ENCODE measurements at regions not wholly inside any gene's neighbourhood (a gene's known extent, or its start where the extent isn't known, plus 50 kb on each side); places are given as distances from the start of the nearest gene placed in this dataset.

- Histone ChIP-seq H3K36me3 (replicated peaks; ENCODE audit: low read depth, low read length) (no peaks in the 10 kb centered on the region), H4K20me1 (ENCODE audit: insufficient read depth, low read length) (no peaks in the 10 kb centered on the region), H3K9ac (ENCODE audit: low read length) (no peak overlapping the region), H3K4me1 (ENCODE audit: low read length) (peaks cover 20% of the 10 kb centered on the region), H3K27me3 (ENCODE audit: low read depth, low read length) (no peaks in the 10 kb centered on the region), H3K27ac (ENCODE audit: low read length) (no peak overlapping the region), H3K9me3 (ENCODE audit: insufficient read depth, low read length) (no peaks in the 10 kb centered on the region), H3K4me2 (ENCODE audit: low read length) (no peak overlapping the region), H3K79me2 (ENCODE audit: low read length) (no peaks in the 10 kb centered on the region), H2AFZ (ENCODE audit: low read depth, low read length) (no peak overlapping the region), H3K4me3 (ENCODE audit: low read length) (no peak overlapping the region)
- TF ChIP-seq CTCF (IDR thresholded peaks at IDR 0.05; ENCODE audit: low read depth, low read length) (no peak), EZH2phosphoT487 (IDR thresholded peaks at IDR 0.05; ENCODE audit: low read depth) (no peak)
Observed at GRCh38 chr4:184306470-184306869, 88.8 kb upstream of the ENPP6 start.

- TF ChIP-seq EZH2phosphoT487 (IDR thresholded peaks at IDR 0.05; ENCODE audit: low read depth), result no peak
- no peak for TF ChIP-seq CTCF (IDR thresholded peaks at IDR 0.05; ENCODE audit: low read depth, low read length)
- no peaks in the 10 kb centered on the region for H3K79me2 ChIP-seq (ENCODE audit: low read length)
- H4K20me1 ChIP-seq (ENCODE audit: insufficient read depth, low read length), result no peaks in the 10 kb centered on the region
- H3K27me3 ChIP-seq (ENCODE audit: low read depth, low read length), result no peaks in the 10 kb centered on the region
- H3K4me1 ChIP-seq (ENCODE audit: low read length), result no peaks in the 10 kb centered on the region
- H2AFZ ChIP-seq (ENCODE audit: low read depth, low read length), result no peak overlapping the region
- H3K4me2 ChIP-seq (ENCODE audit: low read length), result no peak overlapping the region
- no peaks in the 10 kb centered on the region for H3K36me3 ChIP-seq (replicated peaks; ENCODE audit: low read depth, low read length)
- no peak overlapping the region for H3K9ac ChIP-seq (ENCODE audit: low read length)
- H3K4me3 ChIP-seq (ENCODE audit: low read length), result no peak overlapping the region
- no peaks in the 10 kb centered on the region for H3K9me3 ChIP-seq (ENCODE audit: insufficient read depth, low read length)
- no peak overlapping the region for H3K27ac ChIP-seq (ENCODE audit: low read length)
Observed at GRCh38 chr4:184300816-184301215, 83.1 kb upstream of the ENPP6 start.

GRCh38 chr4:184298254-184298653, 80.6 kb upstream of the ENPP6 start:
- H2AFZ ChIP-seq (ENCODE audit: low read depth, low read length), result no peak overlapping the region

GRCh38 chr4:184295206-184295605, 77.5 kb upstream of the ENPP6 start:
- no peak overlapping the region for H3K9ac ChIP-seq (ENCODE audit: low read length)
- no peaks in the 10 kb centered on the region for H3K36me3 ChIP-seq (replicated peaks; ENCODE audit: low read depth, low read length)
- H4K20me1 ChIP-seq (ENCODE audit: insufficient read depth, low read length), result no peaks in the 10 kb centered on the region
- no peak overlapping the region for H3K4me3 ChIP-seq (ENCODE audit: low read length)
- H3K27me3 ChIP-seq (ENCODE audit: low read depth, low read length), result no peaks in the 10 kb centered on the region
- no peak for TF ChIP-seq EZH2phosphoT487 (IDR thresholded peaks at IDR 0.05; ENCODE audit: low read depth)
- TF ChIP-seq CTCF (IDR thresholded peaks at IDR 0.05; ENCODE audit: low read depth, low read length), result no peak
- H3K79me2 ChIP-seq (ENCODE audit: low read length), result no peaks in the 10 kb centered on the region
- H3K4me1 ChIP-seq (ENCODE audit: low read length), result peaks cover 15% of the 10 kb centered on the region
- H3K9me3 ChIP-seq (ENCODE audit: insufficient read depth, low read length), result no peaks in the 10 kb centered on the region
- no peak overlapping the region for H3K27ac ChIP-seq (ENCODE audit: low read length)
- no peak overlapping the region for H3K4me2 ChIP-seq (ENCODE audit: low read length)
- no peak overlapping the region for H2AFZ ChIP-seq (ENCODE audit: low read depth, low read length)

More at GRCh38 chr4:184298254-184298653, 80.6 kb upstream of the ENPP6 start:
- H3K9ac ChIP-seq (ENCODE audit: low read length), result no peak overlapping the region
- no peaks in the 10 kb centered on the region for H3K36me3 ChIP-seq (replicated peaks; ENCODE audit: low read depth, low read length)
- H3K79me2 ChIP-seq (ENCODE audit: low read length), result no peaks in the 10 kb centered on the region
- no peaks in the 10 kb centered on the region for H3K27me3 ChIP-seq (ENCODE audit: low read depth, low read length)
- no peak overlapping the region for H3K27ac ChIP-seq (ENCODE audit: low read length)
- no peaks in the 10 kb centered on the region for H3K4me1 ChIP-seq (ENCODE audit: low read length)
- H3K9me3 ChIP-seq (ENCODE audit: insufficient read depth, low read length), result no peaks in the 10 kb centered on the region
- TF ChIP-seq EZH2phosphoT487 (IDR thresholded peaks at IDR 0.05; ENCODE audit: low read depth) (no peak), CTCF (IDR thresholded peaks at IDR 0.05; ENCODE audit: low read depth, low read length) (no peak)
- H3K4me2 ChIP-seq (ENCODE audit: low read length), result no peak overlapping the region
- H4K20me1 ChIP-seq (ENCODE audit: insufficient read depth, low read length), result no peaks in the 10 kb centered on the region
- H3K4me3 ChIP-seq (ENCODE audit: low read length), result no peak overlapping the region
